Effector CD8-positive, alpha-beta T cell (primary cell): ENCODE measurements at regions not wholly inside any gene's neighbourhood (a gene's known extent, or its start where the extent isn't known, plus 50 kb on each side); places are given as distances from the start of the nearest gene placed in this dataset.

ENCODE experiments used
- DNase-seq: peaks from one replicate; lab custom pipeline; 2025; lab: John Stamatoyannopoulos, UW

GRCh38 chrX:148363471-148364235 is 136.8 kb upstream of the AFF2 start:
- DNase-seq, result no peak

GRCh38 chrX:148365233-148365632 is 135.2 kb upstream of the AFF2 start:
- DNase-seq, result no peak

GRCh38 chrX:148371291-148371690 is 129.1 kb upstream of the AFF2 start:
- no peak for DNase-seq

- DNase-seq, result no peak
These were observed 127.5 kb upstream of the AFF2 start for GRCh38 chrX:148372925-148373324.

- no peak for DNase-seq
These were observed 124.1 kb upstream of the AFF2 start for GRCh38 chrX:148376342-148376741.

- no peak for DNase-seq
These were observed 120.3 kb upstream of the AFF2 start for GRCh38 chrX:148380107-148380506.

GRCh38 chrX:148380650-148381561 is 119.5 kb upstream of the AFF2 start:
- DNase-seq, result peak; percentile 0

GRCh38 chrX:148381603-148382002 is 118.8 kb upstream of the AFF2 start:
- no peak for DNase-seq

GRCh38 chrX:148382983-148383382 is 117.4 kb upstream of the AFF2 start:
- DNase-seq, result no peak

- no peak for DNase-seq
These were observed 114.9 kb upstream of the AFF2 start for GRCh38 chrX:148385471-148385870.

- DNase-seq, result no peak
These were observed 110.8 kb upstream of the AFF2 start for GRCh38 chrX:148389629-148390028.

- DNase-seq, result no peak
These were observed 88.4 kb upstream of the AFF2 start for GRCh38 chrX:148412006-148412405.

GRCh38 chrX:148416142-148416541 is 84.3 kb upstream of the AFF2 start:
- no peak for DNase-seq

- no peak for DNase-seq
These were observed 83.5 kb upstream of the AFF2 start for GRCh38 chrX:148416931-148417330.

- DNase-seq, result no peak
These were observed 82.5 kb upstream of the AFF2 start for GRCh38 chrX:148417934-148418333.

GRCh38 chrX:148422526-148422925 is 77.9 kb upstream of the AFF2 start:
- DNase-seq, result no peak

- no peak for DNase-seq
These were observed 75.8 kb upstream of the AFF2 start for GRCh38 chrX:148424570-148424969.

GRCh38 chrX:148426467-148426866 is 74.0 kb upstream of the AFF2 start:
- no peak for DNase-seq

- DNase-seq, result no peak
These were observed 59.0 kb upstream of the AFF2 start for GRCh38 chrX:148441387-148441786.

GRCh38 chrX:148443216-148443615 is 57.2 kb upstream of the AFF2 start:
- no peak for DNase-seq

- no peak for DNase-seq
These were observed 51.7 kb upstream of the AFF2 start for GRCh38 chrX:148448686-148449085.
